ENCODE measurements at regions not wholly inside any gene's neighbourhood (a gene's known extent, or its start where the extent isn't known, plus 50 kb on each side); places are given as distances from the start of the nearest gene placed in this dataset.

DNA sequence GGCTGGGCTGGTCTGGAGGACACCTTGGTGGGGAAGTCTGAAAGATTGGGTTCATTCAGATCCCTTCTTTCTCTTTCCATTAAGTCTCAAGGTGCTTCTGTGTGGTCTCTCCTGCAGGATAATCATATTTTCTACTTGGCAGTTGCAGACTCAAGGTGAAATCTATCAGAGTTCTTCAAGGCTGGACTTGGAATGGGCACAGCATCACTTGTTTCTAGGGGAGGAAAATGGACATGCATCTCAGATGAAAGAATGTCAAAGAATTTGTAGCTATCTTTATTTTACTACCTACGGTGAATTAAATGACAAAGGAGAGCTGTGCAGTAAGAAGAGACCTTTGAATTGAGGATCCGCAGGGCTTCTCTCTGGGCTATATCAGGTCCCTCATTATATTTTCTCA is 69.8 kb upstream of the PAPPA start:
- no peaks in the 10 kb centered on the region for H3K4me1 Mint-ChIP-seq
- ChIA-PET POLR2A (interaction anchor here in 1 of 2 donors (0.6 kb wide), 1 partner anchor 13 kb away, joined by 4 read pairs; no protein-coding TSS in a partner anchor), CTCF (no interaction called here)
- H3K36me3 Mint-ChIP-seq = no peaks in the 10 kb centered on the region
- peaks cover 0 to 3% (median 0%) of the 10 kb centered on the region in 3 donors for H3K9me3 Mint-ChIP-seq
- H3K4me3 Mint-ChIP-seq = no peak overlapping the region
- DNase-seq (no peak), ATAC-seq (replicated peaks in 1 of 4) (no peak)
- no peaks in the 10 kb centered on the region for H3K36me3 ChIP-seq (ENCODE audit: control insufficient read depth in 2 of 2, extremely low read depth in 1 of 2, insufficient read depth in 1 of 2, low read length in 1 of 2)
- no peak overlapping the region for H3K27ac Mint-ChIP-seq
- H3K4me3 ChIP-seq (ENCODE audit: control insufficient read depth in 1 of 2, extremely low read depth in 1 of 2, low read length in 1 of 2) = no peak overlapping the region
- H3K27me3 ChIP-seq (replicated peaks in 1 of 2; ENCODE audit: control insufficient read depth in 2 of 2, extremely low read depth in 1 of 2, insufficient read depth in 2 of 2, low read length in 1 of 2) = no peaks in the 10 kb centered on the region
- H3K9me3 ChIP-seq = no peaks in the 10 kb centered on the region
- peaks cover 0 to 9% of the 10 kb centered on the region in 2 donors for H3K27me3 Mint-ChIP-seq
- H3K27ac ChIP-seq (ENCODE audit: low read length) = no peak overlapping the region
- no CpG with 5 or more reads among the region's 2 CpGs for WGBS (ENCODE audit: insufficient coverage)
- no peaks in the 10 kb centered on the region for H3K4me1 ChIP-seq (ENCODE audit: control insufficient read depth in 1 of 2, extremely low read depth in 1 of 2, insufficient read depth in 2 of 2, low read length in 2 of 2)

GRCh38 chr9:116084497-116084896 is 69.1 kb upstream of the PAPPA start:
- H3K9me3 ChIP-seq = no peaks in the 10 kb centered on the region
- no peak for DNase-seq
- ChIA-PET CTCF (no interaction called here), POLR2A (no interaction called here)
- Mint-ChIP-seq H3K9me3 (peaks cover 0 to 3% (median 0%) of the 10 kb centered on the region in 3 donors), H3K4me3 (no peak overlapping the region), H3K36me3 (no peaks in the 10 kb centered on the region), H3K27me3 (peaks cover 0 to 9% of the 10 kb centered on the region in 2 donors), H3K4me1 (no peaks in the 10 kb centered on the region), H3K27ac (no peak overlapping the region)
- no peaks in the 10 kb centered on the region for H3K36me3 ChIP-seq (ENCODE audit: control insufficient read depth in 2 of 2, extremely low read depth in 1 of 2, insufficient read depth in 1 of 2, low read length in 1 of 2)
- H3K4me3 ChIP-seq (ENCODE audit: control insufficient read depth in 1 of 2, extremely low read depth in 1 of 2, low read length in 1 of 2) = no peak overlapping the region
- no peak for ATAC-seq (replicated peaks in 1 of 4)
- no peaks in the 10 kb centered on the region for H3K4me1 ChIP-seq (ENCODE audit: control insufficient read depth in 1 of 2, extremely low read depth in 1 of 2, insufficient read depth in 2 of 2, low read length in 2 of 2)
- no peaks in the 10 kb centered on the region for H3K27me3 ChIP-seq (replicated peaks in 1 of 2; ENCODE audit: control insufficient read depth in 2 of 2, extremely low read depth in 1 of 2, insufficient read depth in 2 of 2, low read length in 1 of 2)
- no peak overlapping the region for H3K27ac ChIP-seq (ENCODE audit: low read length)
- WGBS (ENCODE audit: insufficient coverage) = no CpG with 5 or more reads among the region's 1 CpG

DNA sequence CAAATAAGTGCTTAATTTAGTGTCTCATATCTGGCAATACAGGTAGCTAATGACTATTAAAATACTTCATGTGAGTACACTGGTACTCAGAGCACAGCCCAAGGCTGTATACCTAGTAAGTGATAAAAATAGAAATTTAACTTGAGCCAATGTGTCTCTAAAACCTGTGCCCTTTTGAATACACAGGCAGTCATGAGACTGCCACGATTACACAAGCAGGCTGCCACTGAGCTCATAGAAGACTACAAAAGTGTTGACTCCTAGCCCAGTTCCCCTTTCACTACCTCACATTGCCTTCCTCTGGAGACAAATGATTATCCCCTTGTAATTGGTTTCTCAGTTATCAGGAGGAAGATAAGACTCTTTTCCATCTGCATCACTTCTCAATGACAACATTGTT is 66.3 kb upstream of the PAPPA start:
- Histone ChIP-seq H3K27me3 (replicated peaks in 1 of 2; ENCODE audit: control insufficient read depth in 2 of 2, extremely low read depth in 1 of 2, insufficient read depth in 2 of 2, low read length in 1 of 2) (no peaks in the 10 kb centered on the region), H3K4me1 (ENCODE audit: control insufficient read depth in 1 of 2, extremely low read depth in 1 of 2, insufficient read depth in 2 of 2, low read length in 2 of 2) (no peaks in the 10 kb centered on the region), H3K4me3 (ENCODE audit: control insufficient read depth in 1 of 2, extremely low read depth in 1 of 2, low read length in 1 of 2) (no peak overlapping the region), H3K27ac (ENCODE audit: low read length) (no peak overlapping the region), H3K9me3 (no peaks in the 10 kb centered on the region), H3K36me3 (ENCODE audit: control insufficient read depth in 2 of 2, extremely low read depth in 1 of 2, insufficient read depth in 1 of 2, low read length in 1 of 2) (no peaks in the 10 kb centered on the region)
- ATAC-seq (replicated peaks in 1 of 4) (no peak), DNase-seq (no peak)
- Mint-ChIP-seq H3K4me3 (no peak overlapping the region), H3K4me1 (no peaks in the 10 kb centered on the region), H3K36me3 (no peaks in the 10 kb centered on the region), H3K27ac (no peak overlapping the region), H3K27me3 (peaks cover 1 to 4% of the 10 kb centered on the region in 2 donors), H3K9me3 (peaks cover 0 to 4% (median 3%) of the 10 kb centered on the region in 3 donors)
- CTCF ChIA-PET = no interaction called here
- WGBS (ENCODE audit: insufficient coverage) = no CpG with 5 or more reads among the region's 1 CpG
- POLR2A ChIA-PET = no interaction called here

GRCh38 chr9:116087751-116088194 is 65.8 kb upstream of the PAPPA start:
- H3K9me3 Mint-ChIP-seq = peaks cover 0 to 4% (median 3%) of the 10 kb centered on the region in 3 donors
- H3K27me3 Mint-ChIP-seq = peaks cover 1 to 4% of the 10 kb centered on the region in 2 donors
- H3K36me3 ChIP-seq (ENCODE audit: control insufficient read depth in 2 of 2, extremely low read depth in 1 of 2, insufficient read depth in 1 of 2, low read length in 1 of 2) = no peaks in the 10 kb centered on the region
- no peak overlapping the region for H3K27ac Mint-ChIP-seq
- H3K27ac ChIP-seq (ENCODE audit: low read length) = no peak overlapping the region
- no peaks in the 10 kb centered on the region for H3K36me3 Mint-ChIP-seq
- ChIA-PET CTCF (no interaction called here), POLR2A (no interaction called here)
- no peak overlapping the region for H3K4me3 ChIP-seq (ENCODE audit: control insufficient read depth in 1 of 2, extremely low read depth in 1 of 2, low read length in 1 of 2)
- ATAC-seq (replicated peaks in 1 of 4) = no peak
- H3K4me1 ChIP-seq (ENCODE audit: control insufficient read depth in 1 of 2, extremely low read depth in 1 of 2, insufficient read depth in 2 of 2, low read length in 2 of 2) = no peaks in the 10 kb centered on the region
- no peak for DNase-seq
- no peaks in the 10 kb centered on the region for H3K9me3 ChIP-seq
- 60% methylated on average over 1 of the region's 3 CpGs for WGBS (ENCODE audit: insufficient coverage)
- H3K4me3 Mint-ChIP-seq = no peak overlapping the region
- H3K27me3 ChIP-seq (replicated peaks in 1 of 2; ENCODE audit: control insufficient read depth in 2 of 2, extremely low read depth in 1 of 2, insufficient read depth in 2 of 2, low read length in 1 of 2) = no peaks in the 10 kb centered on the region
- H3K4me1 Mint-ChIP-seq = no peaks in the 10 kb centered on the region

GRCh38 chr9:116088396-116088795 is 65.2 kb upstream of the PAPPA start:
- WGBS (ENCODE audit: insufficient coverage) = no CpG with 5 or more reads among the region's 4 CpGs
- H3K36me3 Mint-ChIP-seq = no peaks in the 10 kb centered on the region
- Histone ChIP-seq H3K4me1 (ENCODE audit: control insufficient read depth in 1 of 2, extremely low read depth in 1 of 2, insufficient read depth in 2 of 2, low read length in 2 of 2) (no peaks in the 10 kb centered on the region), H3K36me3 (ENCODE audit: control insufficient read depth in 2 of 2, extremely low read depth in 1 of 2, insufficient read depth in 1 of 2, low read length in 1 of 2) (no peaks in the 10 kb centered on the region), H3K27ac (ENCODE audit: low read length) (no peak overlapping the region), H3K4me3 (ENCODE audit: control insufficient read depth in 1 of 2, extremely low read depth in 1 of 2, low read length in 1 of 2) (no peak overlapping the region), H3K27me3 (replicated peaks in 1 of 2; ENCODE audit: control insufficient read depth in 2 of 2, extremely low read depth in 1 of 2, insufficient read depth in 2 of 2, low read length in 1 of 2) (no peaks in the 10 kb centered on the region), H3K9me3 (no peaks in the 10 kb centered on the region)
- ATAC-seq (replicated peaks in 1 of 4) (no peak), DNase-seq (no peak)
- ChIA-PET CTCF (no interaction called here), POLR2A (no interaction called here)
- H3K4me3 Mint-ChIP-seq = no peak overlapping the region
- H3K27me3 Mint-ChIP-seq = peaks cover 0 to 1% of the 10 kb centered on the region in 2 donors
- no peak overlapping the region for H3K27ac Mint-ChIP-seq
- peaks cover 0 to 4% (median 0%) of the 10 kb centered on the region in 3 donors for H3K9me3 Mint-ChIP-seq
- no peaks in the 10 kb centered on the region for H3K4me1 Mint-ChIP-seq

- H3K27me3 Mint-ChIP-seq = peaks cover 0 to 1% of the 10 kb centered on the region in 2 donors
- Histone ChIP-seq H3K4me1 (ENCODE audit: control insufficient read depth in 1 of 2, extremely low read depth in 1 of 2, insufficient read depth in 2 of 2, low read length in 2 of 2) (no peaks in the 10 kb centered on the region), H3K9me3 (no peaks in the 10 kb centered on the region), H3K36me3 (ENCODE audit: control insufficient read depth in 2 of 2, extremely low read depth in 1 of 2, insufficient read depth in 1 of 2, low read length in 1 of 2) (no peaks in the 10 kb centered on the region), H3K4me3 (ENCODE audit: control insufficient read depth in 1 of 2, extremely low read depth in 1 of 2, low read length in 1 of 2) (no peak overlapping the region), H3K27ac (ENCODE audit: low read length) (no peak overlapping the region), H3K27me3 (replicated peaks in 1 of 2; ENCODE audit: control insufficient read depth in 2 of 2, extremely low read depth in 1 of 2, insufficient read depth in 2 of 2, low read length in 1 of 2) (no peaks in the 10 kb centered on the region)
- ATAC-seq (replicated peaks in 1 of 4) (no peak), DNase-seq (no peak)
- no peaks in the 10 kb centered on the region for H3K36me3 Mint-ChIP-seq
- POLR2A ChIA-PET = no interaction called here
- no peaks in the 10 kb centered on the region for H3K4me1 Mint-ChIP-seq
- CTCF ChIA-PET = no interaction called here
- no CpG with 5 or more reads among the region's 1 CpG for WGBS (ENCODE audit: insufficient coverage)
- no peak overlapping the region for H3K4me3 Mint-ChIP-seq
- no peak overlapping the region for H3K27ac Mint-ChIP-seq
- H3K9me3 Mint-ChIP-seq = peaks cover 0 to 4% (median 0%) of the 10 kb centered on the region in 3 donors
These were observed 63.4 kb upstream of the PAPPA start for GRCh38 chr9:116090030-116090770.

DNA sequence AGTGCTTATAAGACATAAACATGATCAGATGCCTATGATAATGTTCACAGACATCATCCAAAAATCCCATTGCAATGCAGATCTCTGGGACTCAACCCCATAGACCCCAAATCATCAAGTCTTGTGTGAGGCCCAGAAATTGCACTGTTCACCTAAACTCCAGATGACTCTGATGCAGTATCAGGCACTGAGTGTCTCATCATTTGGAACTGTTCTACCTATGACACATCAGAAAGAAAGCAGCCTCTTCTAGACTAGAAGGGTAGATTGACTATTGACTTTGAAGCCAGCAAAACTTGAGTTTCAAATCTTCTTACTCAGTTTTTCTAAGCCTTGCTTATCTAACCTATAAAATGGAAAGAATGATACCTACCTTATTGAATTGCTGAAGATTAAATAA is 58.7 kb upstream of the PAPPA start:
- H3K27me3 ChIP-seq (replicated peaks in 1 of 2; ENCODE audit: control insufficient read depth in 2 of 2, extremely low read depth in 1 of 2, insufficient read depth in 2 of 2, low read length in 1 of 2) = no peaks in the 10 kb centered on the region
- DNase-seq = no peak
- no peak overlapping the region for H3K4me3 Mint-ChIP-seq
- H3K4me3 ChIP-seq (ENCODE audit: control insufficient read depth in 1 of 2, extremely low read depth in 1 of 2, low read length in 1 of 2) = no peak overlapping the region
- no peaks in the 10 kb centered on the region for H3K4me1 Mint-ChIP-seq
- peaks cover 1 to 7% of the 10 kb centered on the region in 2 donors for H3K27me3 Mint-ChIP-seq
- no peak overlapping the region for H3K27ac Mint-ChIP-seq
- H3K36me3 ChIP-seq (ENCODE audit: control insufficient read depth in 2 of 2, extremely low read depth in 1 of 2, insufficient read depth in 1 of 2, low read length in 1 of 2) = no peaks in the 10 kb centered on the region
- H3K27ac ChIP-seq (ENCODE audit: low read length) = no peak overlapping the region
- CTCF ChIA-PET = no interaction called here
- peaks cover 0 to 8% (median 6%) of the 10 kb centered on the region in 3 donors for H3K9me3 Mint-ChIP-seq
- H3K9me3 ChIP-seq = no peaks in the 10 kb centered on the region
- no peaks in the 10 kb centered on the region for H3K36me3 Mint-ChIP-seq
- no peaks in the 10 kb centered on the region for H3K4me1 ChIP-seq (ENCODE audit: control insufficient read depth in 1 of 2, extremely low read depth in 1 of 2, insufficient read depth in 2 of 2, low read length in 2 of 2)
- POLR2A ChIA-PET = no interaction called here
- ATAC-seq (replicated peaks in 1 of 4) = no peak

All from T-cell (primary cell).